SKM-1 treated with dmso at 0.1 percent for 144 hours (cell line): ENCODE measurements at regions not wholly inside any gene's neighbourhood (a gene's known extent, or its start where the extent isn't known, plus 50 kb on each side); places are given as distances from the start of the nearest gene placed in this dataset.

ENCODE experiments used
- DNase-seq: peaks from one replicate; lab custom pipeline; 2025; ENCODE audit not compliant: unreplicated experiment; lab: John Stamatoyannopoulos, UW

- DNase-seq, result no peak
Observed at GRCh38 chr16:6447021-6447790, 885.4 kb upstream of the RBFOX1 start.

- no peak for DNase-seq
Observed at GRCh38 chr16:6446370-6446769, 886.3 kb upstream of the RBFOX1 start.

GRCh38 chr16:6439129-6439528 lies 893.5 kb upstream of the RBFOX1 start:
- no peak for DNase-seq

- DNase-seq, result no peak
Observed at GRCh38 chr16:6428861-6429260, 903.8 kb upstream of the RBFOX1 start.

- no peak for DNase-seq
Observed at GRCh38 chr16:6427621-6428020, 905.0 kb upstream of the RBFOX1 start.

GRCh38 chr16:6407596-6407995 lies 925.0 kb upstream of the RBFOX1 start:
- no peak for DNase-seq

- no peak for DNase-seq
Observed at GRCh38 chr16:6406028-6406427, 926.6 kb upstream of the RBFOX1 start.

- DNase-seq, result no peak
Observed at GRCh38 chr16:6382924-6383459, 949.7 kb upstream of the RBFOX1 start.

GRCh38 chr16:6381896-6382295 lies 950.7 kb upstream of the RBFOX1 start:
- DNase-seq, result no peak

GRCh38 chr16:6377956-6378355 lies 954.7 kb upstream of the RBFOX1 start:
- DNase-seq, result no peak

GRCh38 chr16:6375465-6376075 lies 957.1 kb upstream of the RBFOX1 start:
- no peak for DNase-seq

- no peak for DNase-seq
Observed at GRCh38 chr16:6374821-6375220, 957.8 kb upstream of the RBFOX1 start.

GRCh38 chr16:6364846-6365245 lies 967.8 kb upstream of the RBFOX1 start:
- no peak for DNase-seq

GRCh38 chr16:6363896-6364607 lies 968.6 kb upstream of the RBFOX1 start:
- DNase-seq, result no peak

GRCh38 chr16:6363396-6363795 lies 969.2 kb upstream of the RBFOX1 start:
- DNase-seq, result no peak

- no peak for DNase-seq
Observed at GRCh38 chr16:6362321-6362720, 970.3 kb upstream of the RBFOX1 start.

GRCh38 chr16:6360641-6361040 lies 972.0 kb upstream of the RBFOX1 start:
- no peak for DNase-seq

GRCh38 chr16:6356911-6357310 lies 975.7 kb upstream of the RBFOX1 start:
- no peak for DNase-seq

GRCh38 chr16:6349725-6350124 lies 982.9 kb upstream of the RBFOX1 start:
- no peak for DNase-seq

- no peak for DNase-seq
Observed at GRCh38 chr16:6345090-6345489, 987.6 kb upstream of the RBFOX1 start.

GRCh38 chr16:6343157-6343556 lies 989.5 kb upstream of the RBFOX1 start:
- DNase-seq, result no peak

GRCh38 chr16:6341981-6342380 lies 990.7 kb upstream of the RBFOX1 start:
- DNase-seq, result no peak
